Erythroblast (primary cell): ENCODE measurements at regions not wholly inside any gene's neighbourhood (a gene's known extent, or its start where the extent isn't known, plus 50 kb on each side); places are given as distances from the start of the nearest gene placed in this dataset.

Experiments used
- GATA1 ChIP-seq: IDR thresholded peaks from 2 replicates; pipeline ENCODE4 v1.6.1; 2011; ENCODE audit warnings: low read depth, mild to moderate bottlenecking, control low read depth, low read length, moderate library complexity
- POLR2A ChIP-seq: IDR thresholded peaks from 2 replicates; pipeline ENCODE4 v1.6.1; 2011; ENCODE audit warnings: mild to moderate bottlenecking, low read length

- no peak for TF ChIP-seq POLR2A
- no peak for TF ChIP-seq GATA1
Observed at GRCh38 chr12:91899056-91899455, 246.6 kb downstream of the BTG1 start.
